22Rv1 (cell line): ENCODE measurements at regions not wholly inside any gene's neighbourhood (a gene's known extent, or its start where the extent isn't known, plus 50 kb on each side); places are given as distances from the start of the nearest gene placed in this dataset.

Source experiments
- ZFX ChIP-seq: fragments of 450-650 bp; IDR thresholded peaks from 2 replicates; pipeline ENCODE4 v1.6.1; 2017; ENCODE audit warnings: antibody characterized with exemption, borderline replicate concordance
- TF ChIP-seq, protein P1 (sequence below): fragments of 450-650 bp; IDR thresholded peaks from 2 replicates; pipeline ENCODE4 v1.5.1; 2017; ENCODE audit warnings: mild to moderate bottlenecking

- TF ChIP-seq, protein P1, sequence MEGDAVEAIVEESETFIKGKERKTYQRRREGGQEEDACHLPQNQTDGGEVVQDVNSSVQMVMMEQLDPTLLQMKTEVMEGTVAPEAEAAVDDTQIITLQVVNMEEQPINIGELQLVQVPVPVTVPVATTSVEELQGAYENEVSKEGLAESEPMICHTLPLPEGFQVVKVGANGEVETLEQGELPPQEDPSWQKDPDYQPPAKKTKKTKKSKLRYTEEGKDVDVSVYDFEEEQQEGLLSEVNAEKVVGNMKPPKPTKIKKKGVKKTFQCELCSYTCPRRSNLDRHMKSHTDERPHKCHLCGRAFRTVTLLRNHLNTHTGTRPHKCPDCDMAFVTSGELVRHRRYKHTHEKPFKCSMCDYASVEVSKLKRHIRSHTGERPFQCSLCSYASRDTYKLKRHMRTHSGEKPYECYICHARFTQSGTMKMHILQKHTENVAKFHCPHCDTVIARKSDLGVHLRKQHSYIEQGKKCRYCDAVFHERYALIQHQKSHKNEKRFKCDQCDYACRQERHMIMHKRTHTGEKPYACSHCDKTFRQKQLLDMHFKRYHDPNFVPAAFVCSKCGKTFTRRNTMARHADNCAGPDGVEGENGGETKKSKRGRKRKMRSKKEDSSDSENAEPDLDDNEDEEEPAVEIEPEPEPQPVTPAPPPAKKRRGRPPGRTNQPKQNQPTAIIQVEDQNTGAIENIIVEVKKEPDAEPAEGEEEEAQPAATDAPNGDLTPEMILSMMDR = no peak
- TF ChIP-seq ZFX = no peak
Observed at GRCh38 chr14:80087411-80087810, 123.9 kb downstream of the DIO2 start.
